ENCODE measurements at regions not wholly inside any gene's neighbourhood (a gene's known extent, or its start where the extent isn't known, plus 50 kb on each side); places are given as distances from the start of the nearest gene placed in this dataset.

- Histone ChIP-seq H3K4me3 (no peak overlapping the region), H2AFZ (ENCODE audit: control insufficient read depth, low read depth, low read length) (no peak overlapping the region), H3K4me2 (ENCODE audit: control insufficient read depth, insufficient read depth) (no peak overlapping the region), H3K27ac (ENCODE audit: control insufficient read depth, insufficient read depth) (no peak overlapping the region), H3K9me3 (replicated peaks; ENCODE audit: control insufficient read depth, insufficient read depth, low read length) (no peaks in the 10 kb centered on the region), H3K27me3 (replicated peaks in 1 of 2; ENCODE audit: control insufficient read depth in 2 of 2, insufficient read depth in 2 of 2, low read length in 1 of 2) (no peaks in the 10 kb centered on the region), H3K36me3 (ENCODE audit: control insufficient read depth in 2 of 2, insufficient read depth in 2 of 2, low read length in 1 of 2) (no peaks in the 10 kb centered on the region), H3K9ac (ENCODE audit: control insufficient read depth, insufficient read depth, low read length) (no peak overlapping the region), H4K20me1 (ENCODE audit: control insufficient read depth, insufficient read depth) (no peaks in the 10 kb centered on the region), H3K79me2 (ENCODE audit: control insufficient read depth, insufficient read depth, low read length) (no peaks in the 10 kb centered on the region), H3K4me1 (ENCODE audit: control insufficient read depth, insufficient read depth, low read length) (no peaks in the 10 kb centered on the region)
- RAD21 ChIA-PET (ENCODE audit: unreplicated experiment), result no interaction called here
- CTCF ChIA-PET, result no interaction called here
- POLR2A ChIA-PET, result interaction anchor here (0.6 kb wide), 1 partner anchor 12 kb away, joined by 6 read pairs; no protein-coding TSS in a partner anchor
- intact Hi-C loops (cut with micrococcal nuclease; ENCODE audit: unreplicated experiment) (no loop called here), in situ Hi-C loops (cut with MboI) (no loop called here)
- DNase-seq (ENCODE audit: low read depth, low spot score) (no peak), ATAC-seq (no peak), FAIRE-seq (no peak)
- BruUV-seq (replicated peaks), result no TSS peak
- SMC1A ChIA-PET (ENCODE audit: uncharacterized antibody, unreplicated experiment), result no interaction called here
- WGBS (ENCODE audit: insufficient coverage, insufficient replicate concordance, low lambda C conversion rate, missing lambda C conversion rate), result 0% methylated on average over 1 of the region's 1 CpG
- TF ChIP-seq, protein P1, sequence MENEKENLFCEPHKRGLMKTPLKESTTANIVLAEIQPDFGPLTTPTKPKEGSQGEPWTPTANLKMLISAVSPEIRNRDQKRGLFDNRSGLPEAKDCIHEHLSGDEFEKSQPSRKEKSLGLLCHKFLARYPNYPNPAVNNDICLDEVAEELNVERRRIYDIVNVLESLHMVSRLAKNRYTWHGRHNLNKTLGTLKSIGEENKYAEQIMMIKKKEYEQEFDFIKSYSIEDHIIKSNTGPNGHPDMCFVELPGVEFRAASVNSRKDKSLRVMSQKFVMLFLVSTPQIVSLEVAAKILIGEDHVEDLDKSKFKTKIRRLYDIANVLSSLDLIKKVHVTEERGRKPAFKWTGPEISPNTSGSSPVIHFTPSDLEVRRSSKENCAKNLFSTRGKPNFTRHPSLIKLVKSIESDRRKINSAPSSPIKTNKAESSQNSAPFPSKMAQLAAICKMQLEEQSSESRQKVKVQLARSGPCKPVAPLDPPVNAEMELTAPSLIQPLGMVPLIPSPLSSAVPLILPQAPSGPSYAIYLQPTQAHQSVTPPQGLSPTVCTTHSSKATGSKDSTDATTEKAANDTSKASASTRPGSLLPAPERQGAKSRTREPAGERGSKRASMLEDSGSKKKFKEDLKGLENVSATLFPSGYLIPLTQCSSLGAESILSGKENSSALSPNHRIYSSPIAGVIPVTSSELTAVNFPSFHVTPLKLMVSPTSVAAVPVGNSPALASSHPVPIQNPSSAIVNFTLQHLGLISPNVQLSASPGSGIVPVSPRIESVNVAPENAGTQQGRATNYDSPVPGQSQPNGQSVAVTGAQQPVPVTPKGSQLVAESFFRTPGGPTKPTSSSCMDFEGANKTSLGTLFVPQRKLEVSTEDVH (IDR thresholded peaks at IDR 0.05; ENCODE audit: low read depth, partially characterized antibody), result no peak
- TF ChIP-seq CBX5 (IDR thresholded peaks at IDR 0.05; ENCODE audit: low read depth) (no peak), NR2F1 (conservative IDR thresholded peaks at IDR 0.05) (no peak)
Observed at GRCh38 chr5:21087766-21088165, 1099.8 kb upstream of the CDH18 start.

DNA sequence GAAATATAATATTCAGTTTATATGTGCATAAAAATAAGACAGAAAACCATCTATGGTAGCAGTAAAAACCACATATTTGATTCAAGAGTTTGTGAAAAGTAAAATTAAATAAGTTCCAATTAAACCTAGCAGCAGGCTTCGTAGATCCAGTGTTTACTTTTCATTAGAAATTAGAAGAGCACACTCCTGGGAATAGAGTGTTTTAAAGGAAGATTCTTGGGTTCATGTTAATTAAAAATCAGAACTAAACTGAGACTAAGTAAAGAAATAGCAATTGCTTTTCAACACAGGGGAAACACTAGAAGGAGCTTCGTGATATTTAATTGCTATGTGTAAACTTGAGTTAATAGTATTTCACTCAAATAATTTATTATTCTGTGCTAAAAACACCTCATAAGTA lies 1097.8 kb upstream of the CDH18 start:
- Histone ChIP-seq H3K27me3 (replicated peaks in 1 of 2; ENCODE audit: control insufficient read depth in 2 of 2, insufficient read depth in 2 of 2, low read length in 1 of 2) (no peaks in the 10 kb centered on the region), H3K9ac (ENCODE audit: control insufficient read depth, insufficient read depth, low read length) (no peak overlapping the region), H3K4me1 (ENCODE audit: control insufficient read depth, insufficient read depth, low read length) (no peaks in the 10 kb centered on the region), H3K36me3 (ENCODE audit: control insufficient read depth in 2 of 2, insufficient read depth in 2 of 2, low read length in 1 of 2) (no peaks in the 10 kb centered on the region), H3K27ac (ENCODE audit: control insufficient read depth, insufficient read depth) (no peak overlapping the region), H2AFZ (ENCODE audit: control insufficient read depth, low read depth, low read length) (no peak overlapping the region), H3K79me2 (ENCODE audit: control insufficient read depth, insufficient read depth, low read length) (no peaks in the 10 kb centered on the region), H3K4me2 (ENCODE audit: control insufficient read depth, insufficient read depth) (no peak overlapping the region), H3K4me3 (no peak overlapping the region), H3K9me3 (replicated peaks; ENCODE audit: control insufficient read depth, insufficient read depth, low read length) (no peaks in the 10 kb centered on the region), H4K20me1 (ENCODE audit: control insufficient read depth, insufficient read depth) (no peaks in the 10 kb centered on the region)
- DNase-seq (ENCODE audit: low read depth, low spot score), result no peak
- in situ Hi-C loops (cut with MboI) (no loop called here), intact Hi-C loops (cut with micrococcal nuclease; ENCODE audit: unreplicated experiment) (no loop called here)
- ChIA-PET RAD21 (ENCODE audit: unreplicated experiment) (no interaction called here), SMC1A (ENCODE audit: uncharacterized antibody, unreplicated experiment) (no interaction called here), CTCF (no interaction called here), POLR2A (no interaction called here)
- no TSS peak for BruUV-seq (replicated peaks)
- no peak for FAIRE-seq
- ATAC-seq, result no peak
- 2% methylated on average over 2 of the region's 2 CpGs for WGBS (ENCODE audit: insufficient coverage, insufficient replicate concordance, low lambda C conversion rate, missing lambda C conversion rate)
- TF ChIP-seq TARDBP (IDR thresholded peaks at IDR 0.05; ENCODE audit: borderline replicate concordance) (no peak), PML (IDR thresholded peaks at IDR 0.05; ENCODE audit: low read length) (no peak), BCLAF1 (IDR thresholded peaks at IDR 0.05) (no peak), RBBP5 (conservative IDR thresholded peaks at IDR 0.05) (no peak), BCL11A (IDR thresholded peaks at IDR 0.05; ENCODE audit: low read depth, low read length) (no peak), RCOR1 (conservative IDR thresholded peaks at IDR 0.05; ENCODE audit: low read depth, low read length) (no peak), IRF5 (IDR thresholded peaks at IDR 0.05; ENCODE audit: borderline replicate concordance) (no peak)
- TF ChIP-seq, protein P2, sequence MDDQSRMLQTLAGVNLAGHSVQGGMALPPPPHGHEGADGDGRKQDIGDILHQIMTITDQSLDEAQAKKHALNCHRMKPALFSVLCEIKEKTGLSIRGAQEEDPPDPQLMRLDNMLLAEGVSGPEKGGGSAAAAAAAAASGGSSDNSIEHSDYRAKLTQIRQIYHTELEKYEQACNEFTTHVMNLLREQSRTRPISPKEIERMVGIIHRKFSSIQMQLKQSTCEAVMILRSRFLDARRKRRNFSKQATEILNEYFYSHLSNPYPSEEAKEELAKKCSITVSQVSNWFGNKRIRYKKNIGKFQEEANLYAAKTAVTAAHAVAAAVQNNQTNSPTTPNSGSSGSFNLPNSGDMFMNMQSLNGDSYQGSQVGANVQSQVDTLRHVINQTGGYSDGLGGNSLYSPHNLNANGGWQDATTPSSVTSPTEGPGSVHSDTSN (IDR thresholded peaks at IDR 0.05; ENCODE audit: insufficient replicate concordance, low read depth, low read length), result no peak

All from GM12878 (cell line).